CD8-positive, alpha-beta memory T cell (primary cell): ENCODE measurements at regions not wholly inside any gene's neighbourhood (a gene's known extent, or its start where the extent isn't known, plus 50 kb on each side); places are given as distances from the start of the nearest gene placed in this dataset.
"Not testable (repeated sequence)": the region's sequence is repeated elsewhere in the genome, so short reads cannot be mapped to it uniquely, and the experiment has no call there.

Source experiments
- CTCF ChIA-PET: fragments of 350-600 bp; sonication (Branson Sonifier 250); formaldehyde crosslinking; loops from one replicate; lab custom pipeline; 2021; ENCODE audit warnings: antibody characterized with exemption; lab: Charles Lee
- POLR2A ChIA-PET: fragments of 350-600 bp; sonication (Branson Sonifier 250); formaldehyde crosslinking; loops from one replicate; lab custom pipeline; 2021; ENCODE audit warnings: antibody characterized with exemption; lab: Charles Lee
- DNase-seq, 5 donors: peaks; one replicate each; pipeline versions ENCODE4 v3.0.0 to v3.0.0-alpha.2; 2020 to 2022; ENCODE audit warnings: mixed read lengths in 1 of 5
- H3K27ac ChIP-seq: one replicate; pipeline ENCODE4 v1.7.0; 2013; ENCODE audit warnings: low read depth, mild to moderate bottlenecking, low read length, moderate library complexity
- H3K27me3 ChIP-seq: 2 replicates; pipeline ENCODE4 v1.7.0; 2013; ENCODE audit warnings: low read length, mild to moderate bottlenecking; ENCODE audit not compliant: insufficient read depth, poor library complexity, severe bottlenecking
- H3K36me3 ChIP-seq: 2 replicates; pipeline ENCODE4 v1.7.0; 2013; ENCODE audit warnings: mild to moderate bottlenecking, low read length, moderate library complexity; ENCODE audit not compliant: insufficient read depth
- H3K4me1 ChIP-seq: 2 replicates; pipeline ENCODE4 v1.7.0; 2013; ENCODE audit warnings: mild to moderate bottlenecking, low read length, moderate library complexity; ENCODE audit not compliant: insufficient read depth
- H3K4me3 ChIP-seq: 2 replicates; pipeline ENCODE4 v1.7.0; 2013; ENCODE audit warnings: mild to moderate bottlenecking, low read length
- H3K9me3 ChIP-seq: 2 replicates; pipeline ENCODE4 v1.7.0; 2013; ENCODE audit warnings: mild to moderate bottlenecking, low read length
- H3K27ac Mint-ChIP-seq, 8 donors: one replicate each; pipeline ENCODE4 v1.8.0; 2020 to 2021; ENCODE audit warnings: mixed read lengths in 8 of 8, mild to moderate bottlenecking in 6 of 8, inconsistent platforms in 3 of 8, moderate library complexity in 3 of 8
- H3K27me3 Mint-ChIP-seq, 2 donors: one replicate each; pipeline ENCODE4 v1.8.0; 2020 to 2021; ENCODE audit warnings: mixed read lengths in 2 of 2, mild to moderate bottlenecking in 1 of 2, moderate library complexity in 1 of 2
- H3K36me3 Mint-ChIP-seq, 3 donors: one replicate each; pipeline ENCODE4 v1.8.0; 2020 to 2021; ENCODE audit warnings: mixed read lengths in 3 of 3, inconsistent platforms in 1 of 3, mild to moderate bottlenecking in 1 of 3
- H3K4me1 Mint-ChIP-seq, 3 donors: one replicate each; pipeline ENCODE4 v1.8.0; 2020 to 2021; ENCODE audit warnings: mixed read lengths in 3 of 3, inconsistent platforms in 1 of 3, mild to moderate bottlenecking in 1 of 3
- H3K4me3 Mint-ChIP-seq, 7 donors: one replicate each; pipeline ENCODE4 v1.8.0; 2020 to 2021; ENCODE audit warnings: mixed read lengths in 7 of 7, mild to moderate bottlenecking in 6 of 7, moderate library complexity in 4 of 7, inconsistent platforms in 2 of 7
- H3K9me3 Mint-ChIP-seq, 5 donors: one replicate each; pipeline ENCODE4 v1.8.0; 2020 to 2022; ENCODE audit warnings: mixed read lengths in 5 of 5, mild to moderate bottlenecking in 3 of 5, moderate library complexity in 2 of 5, inconsistent platforms in 1 of 5

DNA sequence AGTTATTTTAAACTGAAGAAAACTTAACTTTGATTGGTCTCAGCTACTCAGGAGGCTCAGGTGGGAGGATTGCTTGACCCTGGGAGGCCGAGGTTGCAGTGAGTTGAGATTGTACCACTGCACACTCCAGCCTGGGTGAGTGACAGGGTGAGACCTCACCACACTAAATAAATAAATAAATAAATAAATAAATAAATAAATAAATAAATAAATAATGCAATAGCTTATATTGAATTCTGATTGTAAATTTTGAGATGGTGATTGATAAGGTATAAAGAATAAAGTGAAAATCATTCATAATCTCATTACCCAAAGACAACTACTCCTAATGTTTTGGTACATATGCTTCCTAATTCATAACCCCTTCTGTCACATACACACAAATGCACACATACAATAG is 58.1 kb downstream of the TUBA3C start:
- H3K9me3 Mint-ChIP-seq = peaks cover 0 to 7% (median under 1%) of the 10 kb centered on the region in 5 donors
- no peaks in the 10 kb centered on the region for H3K27me3 ChIP-seq

GRCh38 chr13:19117913-19118739 is 63.5 kb downstream of the TUBA3C start:
- no peak overlapping the region for H3K4me3 ChIP-seq
- H3K9me3 ChIP-seq = no peaks in the 10 kb centered on the region
- no peaks in the 10 kb centered on the region for H3K36me3 Mint-ChIP-seq
- POLR2A ChIA-PET = no interaction called here
- H3K27ac Mint-ChIP-seq = no peak overlapping the region
- H3K4me1 Mint-ChIP-seq = no peaks in the 10 kb centered on the region
- CTCF ChIA-PET = no interaction called here
- H3K4me1 ChIP-seq = no peaks in the 10 kb centered on the region
- no peaks in the 10 kb centered on the region for H3K36me3 ChIP-seq
- peaks cover 0 to 20% (median 6%) of the 10 kb centered on the region in 5 donors for H3K9me3 Mint-ChIP-seq
- H3K27me3 ChIP-seq = no peaks in the 10 kb centered on the region
- no peak overlapping the region for H3K4me3 Mint-ChIP-seq
- DNase-seq = no peak
- H3K27ac ChIP-seq = no peak overlapping the region
- no peaks in the 10 kb centered on the region for H3K27me3 Mint-ChIP-seq

More for the DNA sequence above, 58.1 kb downstream of the TUBA3C start:
- Histone ChIP-seq H3K27ac (no peak overlapping the region), H3K4me3 (no peak overlapping the region), H3K9me3 (no peaks in the 10 kb centered on the region), H3K4me1 (no peaks in the 10 kb centered on the region), H3K36me3 (no peaks in the 10 kb centered on the region)
- no peaks in the 10 kb centered on the region for H3K4me1 Mint-ChIP-seq
- ChIA-PET POLR2A (no interaction called here), CTCF (no interaction called here)
- no peak overlapping the region for H3K4me3 Mint-ChIP-seq
- no peak overlapping the region for H3K27ac Mint-ChIP-seq
- no peaks in the 10 kb centered on the region for H3K36me3 Mint-ChIP-seq
- no peaks in the 10 kb centered on the region for H3K27me3 Mint-ChIP-seq
- DNase-seq = no peak

DNA sequence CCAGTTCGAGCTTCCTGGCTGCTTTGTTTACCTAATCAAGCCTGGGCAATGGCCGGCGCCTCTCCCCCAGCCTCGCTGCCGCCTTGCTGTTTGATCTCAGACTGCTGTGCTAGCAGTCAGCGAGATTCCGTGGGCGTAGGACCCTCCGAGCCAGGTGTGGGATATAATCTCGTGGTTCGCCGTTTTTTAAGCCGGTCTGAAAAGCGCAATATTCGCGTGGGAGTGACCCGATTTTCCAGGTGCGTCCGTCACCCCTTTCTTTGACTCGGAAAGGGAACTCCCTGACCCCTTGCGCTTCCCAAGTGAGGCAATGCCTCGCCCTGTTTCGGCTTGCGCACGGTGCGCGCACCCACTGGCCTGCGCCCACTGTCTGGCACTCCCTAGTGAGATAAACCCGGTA is 72.4 kb downstream of the TUBA3C start:
- H3K4me3 Mint-ChIP-seq = peak overlapping the region in 1 of 7 donors; percentile 66
- POLR2A ChIA-PET, H3K36me3 ChIP-seq, DNase-seq, CTCF ChIA-PET, H3K4me1 ChIP-seq, H3K27ac Mint-ChIP-seq, H3K27ac ChIP-seq, H3K36me3 Mint-ChIP-seq, H3K27me3 ChIP-seq, H3K9me3 ChIP-seq, H3K4me1 Mint-ChIP-seq, H3K27me3 Mint-ChIP-seq, H3K4me3 ChIP-seq: not testable (repeated sequence)
- peaks cover 0 to 13% (median 8%) of the 10 kb centered on the region in 5 donors for H3K9me3 Mint-ChIP-seq

DNA sequence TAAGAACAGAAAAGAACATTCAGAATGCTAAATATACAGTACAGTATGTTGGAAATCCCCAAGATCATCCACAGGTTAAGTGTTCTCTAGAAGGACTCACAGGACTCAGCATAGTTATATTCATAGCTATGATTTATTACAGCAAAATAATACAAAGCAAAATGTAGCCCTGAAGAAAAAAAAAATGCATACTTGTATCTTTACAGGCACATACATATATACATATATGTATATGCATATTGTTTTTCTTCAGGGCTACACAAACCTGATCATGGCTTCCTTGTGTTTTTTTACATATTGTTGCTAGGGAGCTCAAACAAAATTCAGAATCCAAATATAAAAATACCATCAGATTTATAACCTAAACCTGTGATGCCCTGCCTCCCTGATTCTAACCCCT is 78.5 kb downstream of the TUBA3C start:
- H3K27ac Mint-ChIP-seq = no peak overlapping the region
- H3K27me3 Mint-ChIP-seq = no peaks in the 10 kb centered on the region
- no peaks in the 10 kb centered on the region for H3K4me1 Mint-ChIP-seq
- Histone ChIP-seq H3K4me1 (no peaks in the 10 kb centered on the region), H3K4me3 (no peak overlapping the region), H3K36me3 (no peaks in the 10 kb centered on the region), H3K27me3 (no peaks in the 10 kb centered on the region), H3K27ac (no peak overlapping the region), H3K9me3 (no peaks in the 10 kb centered on the region)
- peaks cover 0 to 3% (median 2%) of the 10 kb centered on the region in 5 donors for H3K9me3 Mint-ChIP-seq
- POLR2A ChIA-PET = no interaction called here
- CTCF ChIA-PET = no interaction called here
- no peaks in the 10 kb centered on the region for H3K36me3 Mint-ChIP-seq
- H3K4me3 Mint-ChIP-seq = no peak overlapping the region
- DNase-seq = no peak

DNA sequence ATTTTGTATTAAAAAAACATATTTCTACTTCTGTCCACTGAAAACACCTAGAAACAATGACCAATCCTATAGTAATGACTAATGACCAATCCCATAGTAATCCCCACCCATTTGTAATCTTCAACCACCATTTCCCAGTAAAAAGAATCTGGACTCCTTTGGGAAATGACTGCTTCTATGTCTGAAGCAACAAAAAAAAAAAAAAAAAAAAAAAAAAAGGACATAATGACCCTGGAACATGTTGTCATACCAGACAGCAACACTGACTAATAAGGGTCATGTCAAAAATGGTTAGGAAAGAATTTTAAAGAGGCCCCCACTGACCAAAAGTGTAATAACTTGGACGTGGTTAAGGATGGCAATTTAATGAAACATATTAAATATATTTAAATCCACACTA is 88.3 kb downstream of the TUBA3C start:
- no peaks in the 10 kb centered on the region for H3K36me3 Mint-ChIP-seq
- no peak overlapping the region for H3K27ac Mint-ChIP-seq
- CTCF ChIA-PET = no interaction called here
- no peak for DNase-seq
- no peaks in the 10 kb centered on the region for H3K27me3 ChIP-seq
- no peak overlapping the region for H3K4me3 Mint-ChIP-seq
- H3K36me3 ChIP-seq = no peaks in the 10 kb centered on the region
- H3K9me3 Mint-ChIP-seq = peaks cover 0 to 3% (median 0%) of the 10 kb centered on the region in 5 donors
- H3K4me1 Mint-ChIP-seq = no peaks in the 10 kb centered on the region
- no peaks in the 10 kb centered on the region for H3K9me3 ChIP-seq
- H3K27ac ChIP-seq = no peak overlapping the region
- H3K4me3 ChIP-seq = no peak overlapping the region
- POLR2A ChIA-PET = no interaction called here
- no peaks in the 10 kb centered on the region for H3K4me1 ChIP-seq
- no peaks in the 10 kb centered on the region for H3K27me3 Mint-ChIP-seq

GRCh38 chr13:19090495-19090894 is 91.1 kb downstream of the TUBA3C start:
- ChIA-PET CTCF (no interaction called here), POLR2A (no interaction called here)
- H3K27me3 Mint-ChIP-seq = no peaks in the 10 kb centered on the region
- H3K4me1 ChIP-seq = no peaks in the 10 kb centered on the region
- H3K27me3 ChIP-seq = no peaks in the 10 kb centered on the region
- H3K27ac ChIP-seq = no peak overlapping the region
- H3K4me3 ChIP-seq = no peak overlapping the region
- no peak overlapping the region for H3K4me3 Mint-ChIP-seq
- H3K9me3 Mint-ChIP-seq = peaks cover 0 to 3% (median 2%) of the 10 kb centered on the region in 5 donors
- H3K36me3 ChIP-seq = no peaks in the 10 kb centered on the region
- no peaks in the 10 kb centered on the region for H3K9me3 ChIP-seq
- no peak for DNase-seq
- no peaks in the 10 kb centered on the region for H3K4me1 Mint-ChIP-seq
- H3K36me3 Mint-ChIP-seq = no peaks in the 10 kb centered on the region
- H3K27ac Mint-ChIP-seq = no peak overlapping the region

DNA sequence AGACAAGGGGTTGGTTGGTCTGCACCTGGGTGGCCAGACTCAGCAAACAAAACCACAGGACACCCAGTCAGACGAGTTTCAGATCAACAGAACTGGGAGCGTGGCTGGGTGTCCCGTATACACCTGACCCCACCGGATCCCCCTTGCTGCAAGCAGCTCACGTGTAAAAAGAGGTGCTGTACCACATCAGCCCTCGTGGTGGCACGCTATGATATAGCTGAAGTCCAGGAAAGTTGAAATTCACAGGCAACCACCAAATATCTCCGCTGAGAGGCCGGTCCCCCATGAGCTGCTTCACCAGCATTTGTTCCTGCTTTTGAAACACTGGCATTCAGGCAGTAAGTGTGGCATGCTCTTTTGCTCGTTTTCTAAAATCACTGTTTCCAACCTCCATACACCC is 92.3 kb downstream of the TUBA3C start:
- Mint-ChIP-seq H3K9me3 (peaks cover 0 to 5% (median 3%) of the 10 kb centered on the region in 5 donors), H3K27ac (no peak overlapping the region), H3K4me3 (no peak overlapping the region), H3K36me3 (no peaks in the 10 kb centered on the region), H3K27me3 (no peaks in the 10 kb centered on the region), H3K4me1 (no peaks in the 10 kb centered on the region)
- DNase-seq = no peak
- no peaks in the 10 kb centered on the region for H3K27me3 ChIP-seq
- no peaks in the 10 kb centered on the region for H3K36me3 ChIP-seq
- CTCF ChIA-PET = no interaction called here
- POLR2A ChIA-PET = no interaction called here
- no peak overlapping the region for H3K4me3 ChIP-seq
- H3K27ac ChIP-seq = no peak overlapping the region
- no peaks in the 10 kb centered on the region for H3K9me3 ChIP-seq
- no peaks in the 10 kb centered on the region for H3K4me1 ChIP-seq

DNA sequence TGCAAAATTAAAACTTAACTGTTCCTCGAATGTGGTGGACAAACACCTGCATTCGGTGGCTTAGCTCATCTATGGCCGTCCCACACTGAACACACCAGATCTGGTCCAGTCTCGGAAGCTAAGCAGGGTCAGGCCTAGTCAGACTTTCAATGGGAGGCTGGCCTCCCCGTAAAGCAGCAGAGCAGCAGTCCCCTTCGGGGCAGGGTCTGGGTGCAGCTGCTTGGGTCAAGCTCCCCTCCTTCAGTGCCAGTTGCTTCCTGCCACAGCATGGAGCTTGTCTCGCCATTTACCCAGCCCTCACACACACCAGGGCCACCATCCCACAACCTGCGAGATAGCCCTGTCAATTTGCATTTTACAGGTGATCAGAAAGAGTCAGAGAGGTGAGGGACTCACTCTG is 93.2 kb downstream of the TUBA3C start:
- no peak overlapping the region for H3K27ac ChIP-seq
- Mint-ChIP-seq H3K27me3 (no peaks in the 10 kb centered on the region), H3K27ac (no peak overlapping the region), H3K9me3 (peaks cover 0 to 5% (median 3%) of the 10 kb centered on the region in 5 donors), H3K4me1 (no peaks in the 10 kb centered on the region), H3K36me3 (no peaks in the 10 kb centered on the region), H3K4me3 (no peak overlapping the region)
- DNase-seq = no peak
- CTCF ChIA-PET = no interaction called here
- no peaks in the 10 kb centered on the region for H3K9me3 ChIP-seq
- POLR2A ChIA-PET = no interaction called here
- H3K4me3 ChIP-seq = no peak overlapping the region
- no peaks in the 10 kb centered on the region for H3K27me3 ChIP-seq
- no peaks in the 10 kb centered on the region for H3K4me1 ChIP-seq
- H3K36me3 ChIP-seq = no peaks in the 10 kb centered on the region
